T1000 (cell line): ENCODE measurements at regions not wholly inside any gene's neighbourhood (a gene's known extent, or its start where the extent isn't known, plus 50 kb on each side); places are given as distances from the start of the nearest gene placed in this dataset.

Experiments
- DNase-seq: peaks from one replicate; lab custom pipeline; 2025; ENCODE audit warnings: mixed read lengths; lab: John Stamatoyannopoulos, UW

DNA sequence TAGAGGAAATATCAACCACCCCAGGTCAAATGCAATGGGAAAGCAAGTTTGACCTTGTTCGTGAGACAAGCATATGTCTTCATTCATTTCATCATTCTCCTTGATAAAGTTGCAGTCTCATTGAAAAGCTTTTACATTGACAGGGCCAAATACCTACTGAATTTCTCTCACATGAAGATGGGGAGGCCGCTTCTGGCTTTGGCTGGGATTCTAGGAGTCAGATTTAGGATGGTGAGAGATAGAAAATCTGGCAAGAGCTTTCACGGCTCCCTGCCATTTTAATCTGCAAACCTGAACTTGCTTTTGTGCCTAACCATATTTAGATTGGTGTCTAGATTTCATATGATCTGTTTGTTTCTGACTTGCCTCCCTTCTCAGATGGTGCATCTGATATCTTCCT lies 88.0 kb downstream of the TMEM100 start:
- no peak for DNase-seq

DNA sequence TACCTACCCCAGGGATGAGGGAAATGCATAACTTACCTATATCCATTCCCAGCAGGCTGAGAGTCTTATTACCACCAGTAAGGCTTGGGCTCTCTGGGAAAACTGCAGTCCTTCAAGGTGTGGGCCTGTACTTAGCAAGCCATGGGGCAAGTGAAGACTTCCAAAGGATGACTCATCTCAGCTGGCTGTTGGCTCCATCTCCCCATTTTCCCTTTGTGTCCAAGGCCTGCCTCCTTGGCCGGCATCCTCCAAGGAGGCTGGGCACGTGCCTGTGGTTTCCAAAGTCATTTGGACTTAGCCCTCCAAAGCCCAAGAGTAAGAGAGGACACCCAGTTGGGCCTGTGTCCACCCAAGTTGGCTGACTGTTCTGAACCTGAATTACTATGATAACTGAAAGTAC lies 89.8 kb downstream of the TMEM100 start:
- DNase-seq: no peak

DNA sequence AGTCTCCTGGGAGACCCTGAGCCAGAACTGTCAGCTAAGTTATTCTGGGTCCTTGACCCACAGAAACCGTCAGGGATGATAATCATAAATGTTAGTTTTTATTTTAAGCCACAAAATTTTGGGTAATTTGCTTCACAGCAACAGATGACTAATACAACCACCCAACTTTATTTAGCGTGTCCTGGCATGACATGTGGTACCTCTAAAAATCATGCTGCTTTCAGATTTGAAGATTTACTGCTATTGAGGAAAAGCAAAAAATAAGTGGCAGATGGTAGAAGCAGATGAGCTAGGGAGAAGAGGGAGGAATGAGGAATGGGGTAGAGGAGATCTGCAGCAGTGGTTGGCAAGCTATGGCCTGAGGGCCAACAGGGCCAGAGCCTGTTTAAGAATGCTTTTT lies 90.4 kb downstream of the TMEM100 start:
- no peak for DNase-seq

DNA sequence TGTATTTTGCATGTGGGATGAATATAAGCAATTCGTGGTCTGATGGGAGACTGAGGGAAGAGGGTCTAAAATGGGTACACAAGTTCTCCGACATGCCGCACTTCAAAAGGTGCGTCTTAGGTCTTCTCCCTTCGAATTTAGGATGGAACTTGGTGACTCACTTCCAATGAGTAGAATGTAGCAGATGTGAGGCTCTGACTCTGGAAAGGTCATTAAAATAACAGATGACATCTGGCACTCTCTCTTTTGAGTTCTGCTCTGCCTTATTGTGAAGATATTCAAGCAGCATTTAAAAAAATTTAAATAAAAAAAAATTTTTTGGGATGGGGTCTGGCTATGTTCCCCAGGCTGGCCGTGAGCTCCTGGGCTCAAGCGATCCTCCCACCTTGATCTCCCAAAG lies 92.7 kb downstream of the TMEM100 start:
- DNase-seq: no peak

DNA sequence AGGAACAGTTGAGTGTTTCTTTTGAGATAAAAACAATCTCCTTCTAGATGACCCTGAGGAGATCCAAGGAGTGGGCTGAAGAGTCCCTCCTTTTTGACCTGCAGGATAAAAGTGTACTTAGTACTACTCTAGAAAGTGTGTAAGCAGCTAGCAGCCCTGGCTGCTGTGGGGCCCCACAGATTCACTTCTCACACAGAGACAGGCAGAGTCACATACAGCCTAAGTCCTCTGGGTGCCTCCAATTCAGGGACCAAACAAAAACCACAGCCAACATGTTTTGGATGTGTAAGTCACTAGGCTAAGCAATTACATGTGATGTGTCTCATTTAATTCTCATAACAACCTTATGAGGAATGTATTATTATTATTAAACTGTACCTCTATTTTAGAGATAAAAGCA lies 97.1 kb downstream of the TMEM100 start:
- DNase-seq: no peak

DNA sequence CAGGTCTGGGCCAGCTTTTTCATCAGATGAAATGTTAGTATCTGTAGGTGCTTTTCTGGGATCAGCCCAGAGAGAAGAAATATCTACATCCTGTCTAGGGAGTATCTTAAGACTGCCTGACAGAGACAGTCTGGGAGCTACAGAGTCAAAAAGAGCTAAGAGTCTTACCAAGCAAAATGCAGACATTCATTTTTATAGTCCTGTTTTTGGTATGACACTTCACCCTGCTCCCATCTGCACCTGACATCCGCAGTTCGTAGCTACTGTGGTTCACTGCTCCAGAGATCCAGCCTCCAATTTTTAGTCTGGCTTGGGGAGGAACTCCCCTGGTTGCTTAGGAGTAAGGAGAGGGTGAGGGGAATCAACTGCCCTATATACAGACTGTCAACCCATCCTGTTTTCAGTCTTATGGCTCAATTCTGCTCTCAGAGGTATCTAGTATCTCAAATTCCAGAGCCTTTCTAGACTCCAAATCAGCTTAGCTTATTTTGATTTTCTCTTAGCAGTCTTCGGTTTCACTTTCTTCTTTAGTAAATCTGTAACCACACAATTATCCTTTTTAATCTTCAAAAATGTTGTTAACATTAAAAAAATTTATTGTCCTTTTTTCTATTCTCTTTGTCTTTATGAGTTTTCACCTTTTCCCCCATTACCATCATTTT lies 97.8 kb downstream of the TMEM100 start:
- no peak for DNase-seq

DNA sequence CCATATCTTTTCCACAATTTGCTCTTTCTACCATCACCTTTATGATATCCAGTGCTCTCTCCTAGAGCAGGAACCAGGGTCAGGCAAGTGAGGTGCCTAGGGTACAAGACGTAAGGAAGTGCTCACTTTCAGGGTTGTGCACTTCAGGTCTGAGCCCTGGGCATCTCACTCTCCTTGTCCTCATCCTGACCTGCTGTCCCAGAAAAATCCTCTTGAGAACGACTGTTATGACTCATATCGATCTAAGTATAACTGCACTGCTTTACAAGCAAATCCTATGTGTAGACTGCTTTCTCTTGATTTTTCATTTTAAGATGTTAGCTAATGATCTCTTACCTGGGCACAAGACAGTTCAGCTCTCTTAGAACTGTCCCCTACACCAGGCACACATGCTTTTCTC lies 100.1 kb downstream of the TMEM100 start:
- no peak for DNase-seq

DNA sequence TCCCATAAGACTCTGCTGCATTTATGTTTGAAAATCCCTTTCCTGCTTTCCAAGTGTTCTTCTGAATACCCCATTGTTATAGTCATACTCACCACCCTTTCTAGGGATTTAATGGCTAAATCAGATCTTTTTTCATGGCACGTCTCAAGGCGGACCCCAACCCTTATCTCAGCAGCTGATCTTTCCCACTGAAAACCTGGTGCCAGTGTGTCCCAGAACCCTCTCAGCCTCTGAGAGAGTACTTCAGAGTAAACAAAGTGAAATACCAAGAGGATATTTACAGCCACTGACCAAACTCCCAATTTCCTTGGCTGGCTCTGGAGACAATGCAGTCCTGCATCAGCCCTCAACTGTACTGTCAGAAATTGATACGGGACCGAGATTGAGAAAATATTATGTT lies 101.7 kb downstream of the TMEM100 start:
- no peak for DNase-seq

DNA sequence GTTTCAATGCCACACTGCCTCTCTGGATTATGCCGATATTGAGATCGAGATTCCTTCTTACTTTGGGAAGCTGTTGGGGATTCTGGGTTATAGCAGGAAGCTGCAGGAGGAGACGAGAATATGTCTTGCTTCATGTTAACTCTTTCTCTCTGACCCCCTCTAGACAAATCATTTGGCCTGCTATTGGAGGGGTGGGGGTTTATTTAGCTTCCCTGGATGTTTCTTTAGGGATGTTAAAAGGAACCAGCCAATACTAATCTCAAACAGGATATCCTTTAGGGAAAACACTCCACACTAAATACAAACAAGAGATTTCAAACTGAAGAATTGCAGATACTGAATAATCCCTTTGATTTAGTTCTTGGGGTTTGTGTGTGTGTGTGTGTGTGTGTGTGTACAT lies 102.6 kb downstream of the TMEM100 start:
- DNase-seq: no peak

DNA sequence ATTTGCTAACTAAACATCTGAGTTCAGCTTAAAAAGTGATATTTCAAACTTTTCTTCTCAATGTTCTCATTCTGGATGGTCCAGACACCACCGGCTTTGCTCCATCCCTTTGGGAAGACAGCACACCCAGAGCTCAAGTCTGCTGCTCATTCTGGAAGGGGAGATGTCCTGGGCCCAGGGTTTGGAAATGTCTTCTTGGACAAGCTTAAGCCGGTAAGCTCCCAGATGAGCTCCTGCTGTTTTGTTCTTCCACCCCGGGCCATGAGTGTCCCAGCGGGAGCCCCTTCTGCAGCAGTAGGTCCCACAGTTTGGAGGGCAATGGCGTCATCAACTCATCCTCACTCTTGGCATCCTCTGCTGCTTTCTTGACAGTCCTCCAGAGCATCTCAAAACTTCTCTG lies 105.2 kb downstream of the TMEM100 start:
- DNase-seq: no peak

DNA sequence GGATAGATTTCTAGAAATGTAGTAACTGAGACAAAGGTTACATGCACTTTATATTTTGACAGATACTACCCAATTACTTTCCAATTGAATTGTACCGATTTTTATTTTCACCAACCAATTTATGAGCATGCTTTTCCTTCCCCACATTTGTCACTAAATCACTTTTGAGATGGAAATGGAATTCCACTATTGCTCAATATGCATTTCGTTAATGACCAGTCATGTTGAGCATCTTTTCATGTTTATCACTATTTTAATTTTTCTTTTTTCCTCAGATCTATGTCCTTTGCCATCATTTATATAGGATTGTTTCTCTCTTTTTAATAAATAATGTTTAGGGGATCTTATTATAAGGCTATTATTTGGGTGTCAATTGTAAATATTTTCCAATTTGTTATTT lies 102.8 kb upstream of the SMIM36 start:
- no peak for DNase-seq

DNA sequence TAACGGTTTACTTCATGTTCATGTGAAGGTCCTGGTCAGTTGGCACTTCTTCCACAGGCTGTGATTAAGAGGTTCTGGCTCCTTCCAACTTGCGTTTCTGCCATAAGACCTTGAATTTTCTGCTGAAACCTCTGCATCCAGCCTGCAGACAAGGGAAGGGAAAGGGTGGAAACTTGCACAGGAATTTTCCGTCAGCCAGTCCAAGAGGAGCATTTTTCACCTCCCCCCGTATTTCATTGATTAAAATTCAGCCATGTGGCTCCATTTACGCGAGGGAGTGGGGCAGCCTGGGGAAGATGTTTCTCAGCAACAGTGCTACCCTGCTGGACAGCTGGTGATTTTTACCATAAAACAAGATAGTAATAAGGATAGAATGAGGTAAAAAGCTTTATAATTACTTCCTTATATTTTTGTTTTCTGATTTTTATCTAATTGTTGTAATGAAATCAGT lies 101.5 kb upstream of the SMIM36 start:
- DNase-seq: no peak

DNA sequence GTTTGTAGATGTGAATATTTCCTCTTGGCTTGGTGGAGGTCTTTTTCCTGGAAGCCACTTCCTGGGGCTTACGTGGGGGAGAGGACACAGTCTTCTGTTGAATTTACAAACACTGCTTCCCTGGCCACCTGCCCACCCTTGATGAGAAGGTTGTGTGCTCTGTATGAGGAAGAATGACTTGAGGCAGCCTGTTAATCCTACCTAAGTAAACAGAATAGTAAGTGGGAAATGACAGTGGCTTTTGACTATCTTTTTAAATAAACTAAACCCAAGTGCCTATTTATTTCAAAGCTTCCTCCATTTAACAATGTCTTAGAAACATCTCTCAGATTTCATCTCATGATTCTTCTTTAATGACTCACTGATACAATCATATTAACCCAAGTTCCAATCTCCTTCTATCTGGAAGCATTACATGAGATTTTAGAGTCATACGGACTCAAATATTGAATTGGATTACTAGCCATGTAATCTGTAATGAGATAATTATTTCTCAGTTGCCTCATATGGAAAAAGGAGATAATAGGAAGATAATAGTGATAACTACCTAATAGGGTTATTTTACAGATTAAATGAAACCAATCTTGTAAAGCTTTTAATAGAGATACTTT lies 96.6 kb upstream of the SMIM36 start:
- DNase-seq: peak; percentile 37

DNA sequence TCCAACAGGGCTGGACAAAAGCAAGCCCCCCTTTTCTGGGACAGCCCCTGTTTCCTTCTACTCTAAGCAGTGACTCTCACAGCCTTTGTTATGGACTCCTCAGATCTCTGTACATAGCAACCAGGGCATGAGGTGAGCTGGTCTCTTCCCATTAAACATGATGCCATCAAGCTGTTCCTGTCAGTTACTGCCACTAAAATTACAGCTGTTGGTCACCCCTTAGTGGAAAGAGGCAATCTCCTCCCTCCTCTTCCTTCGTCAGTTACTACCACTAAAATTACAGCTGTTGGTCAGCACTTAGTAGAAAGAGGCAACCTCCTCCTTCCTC lies 95.2 kb upstream of the SMIM36 start:
- no peak for DNase-seq

DNA sequence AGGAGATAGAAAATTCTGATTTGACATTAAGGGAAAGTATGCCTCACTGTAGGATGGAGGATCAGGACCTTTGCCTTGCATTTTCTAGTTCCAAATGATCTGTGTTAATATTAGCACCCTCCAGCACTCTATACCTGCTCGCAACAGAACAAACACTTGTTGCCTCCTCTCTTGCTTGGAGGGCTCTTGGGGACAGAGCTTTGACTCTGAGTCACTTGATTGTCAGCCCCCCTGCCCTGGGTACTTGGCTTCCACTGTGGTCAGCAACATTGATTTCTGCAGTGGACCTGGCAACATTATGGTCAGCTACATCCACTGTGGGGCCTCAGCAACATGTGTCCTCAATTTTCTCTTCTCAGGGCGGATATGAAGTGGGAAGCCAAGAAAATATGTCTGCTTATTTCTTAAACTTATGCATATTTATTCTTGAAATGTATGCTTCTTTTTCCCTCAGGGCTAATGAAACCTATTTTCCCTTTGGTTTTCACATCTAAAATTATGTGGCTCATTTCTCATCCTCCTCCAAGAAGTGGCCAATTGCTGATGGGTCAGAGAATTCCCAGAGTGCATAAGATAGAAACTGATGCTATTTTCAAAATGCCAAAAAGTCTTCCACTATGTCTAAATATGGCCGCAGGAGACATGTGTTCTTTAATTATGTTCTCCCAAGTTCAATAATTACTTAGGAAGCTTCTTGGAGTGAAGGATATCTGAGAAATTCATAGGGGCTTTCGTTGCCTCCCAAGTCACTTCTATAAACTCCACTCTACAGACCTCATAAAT lies 94.6 kb upstream of the SMIM36 start:
- DNase-seq: no peak

DNA sequence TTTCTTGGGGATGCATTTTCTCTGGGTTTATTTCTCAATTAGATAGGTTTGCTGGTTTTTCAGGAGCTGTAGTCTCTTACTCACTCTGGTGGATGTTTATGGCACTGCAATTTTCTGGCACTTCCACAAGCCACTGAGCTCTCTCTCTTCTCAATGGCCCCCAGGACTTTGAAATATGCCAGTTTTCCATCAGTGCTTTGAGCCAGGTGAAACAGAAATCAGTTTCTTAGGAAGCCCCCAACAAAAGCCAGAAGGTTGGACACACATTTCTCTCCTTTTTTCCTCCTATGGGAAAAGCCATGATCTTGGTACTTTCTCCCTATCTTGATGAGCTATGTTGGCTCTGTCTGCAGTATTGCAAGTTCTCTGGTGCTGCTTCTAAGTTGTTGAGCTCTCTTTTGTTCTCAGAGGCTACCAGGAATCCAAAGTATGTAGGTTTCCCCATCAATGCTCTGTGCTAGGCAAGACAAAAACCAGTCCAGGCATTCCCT lies 90.7 kb upstream of the SMIM36 start:
- DNase-seq: peak; percentile 3

DNA sequence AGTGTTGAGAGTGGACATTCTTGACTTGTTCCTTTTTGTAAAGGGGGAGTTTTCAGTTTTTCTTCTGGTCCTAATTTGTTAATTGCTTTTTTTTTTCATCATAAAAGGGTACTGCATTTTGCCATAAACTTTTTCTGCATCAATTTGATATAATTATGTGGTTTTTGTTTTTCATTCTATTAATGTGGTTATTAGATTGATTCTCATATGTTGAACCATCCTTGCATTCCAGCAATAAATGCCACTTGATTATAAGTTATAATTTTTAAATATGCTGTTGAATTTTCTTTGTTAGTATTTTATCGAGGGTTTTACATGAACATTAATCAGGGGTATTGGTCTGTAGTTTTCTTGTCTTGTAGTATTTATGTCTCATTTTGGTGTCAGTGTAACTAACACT lies 87.2 kb upstream of the SMIM36 start:
- DNase-seq: no peak

DNA sequence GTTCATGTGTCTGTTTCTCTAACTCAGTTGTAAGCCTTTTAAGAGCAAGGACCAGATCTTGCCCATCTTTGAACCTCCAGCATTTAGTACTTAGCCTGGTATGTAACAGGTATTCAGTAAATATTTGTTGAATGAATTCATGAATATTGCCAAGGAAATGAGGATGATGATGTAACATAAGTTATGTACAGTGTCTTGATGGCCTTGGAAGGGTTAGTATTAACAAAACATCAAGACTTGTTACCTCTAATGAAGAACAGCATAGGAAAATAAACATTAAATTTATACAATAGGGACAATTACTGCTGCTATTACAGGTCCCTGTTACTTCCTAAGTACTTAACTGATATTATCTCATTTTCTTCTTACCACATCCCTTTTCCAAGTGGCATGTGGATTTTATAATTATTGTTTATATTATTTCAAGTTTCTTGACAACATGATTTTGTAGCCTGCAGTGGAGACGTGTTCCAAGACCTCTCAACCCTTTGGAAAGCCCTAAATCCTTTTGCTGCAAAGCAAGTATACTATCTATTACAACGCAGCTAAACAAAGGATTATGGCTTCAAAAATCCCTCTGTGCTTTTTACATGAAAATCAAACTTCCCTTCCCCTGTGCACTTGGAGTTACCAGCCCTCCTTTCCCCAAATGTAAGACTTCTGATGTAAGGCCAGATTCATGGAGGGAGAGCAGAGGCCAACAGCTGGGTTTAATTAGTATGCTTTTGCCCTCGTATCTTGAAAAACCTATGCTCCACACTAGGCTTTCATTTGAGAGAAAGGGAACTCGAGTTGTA lies 77.4 kb upstream of the SMIM36 start:
- no peak for DNase-seq

DNA sequence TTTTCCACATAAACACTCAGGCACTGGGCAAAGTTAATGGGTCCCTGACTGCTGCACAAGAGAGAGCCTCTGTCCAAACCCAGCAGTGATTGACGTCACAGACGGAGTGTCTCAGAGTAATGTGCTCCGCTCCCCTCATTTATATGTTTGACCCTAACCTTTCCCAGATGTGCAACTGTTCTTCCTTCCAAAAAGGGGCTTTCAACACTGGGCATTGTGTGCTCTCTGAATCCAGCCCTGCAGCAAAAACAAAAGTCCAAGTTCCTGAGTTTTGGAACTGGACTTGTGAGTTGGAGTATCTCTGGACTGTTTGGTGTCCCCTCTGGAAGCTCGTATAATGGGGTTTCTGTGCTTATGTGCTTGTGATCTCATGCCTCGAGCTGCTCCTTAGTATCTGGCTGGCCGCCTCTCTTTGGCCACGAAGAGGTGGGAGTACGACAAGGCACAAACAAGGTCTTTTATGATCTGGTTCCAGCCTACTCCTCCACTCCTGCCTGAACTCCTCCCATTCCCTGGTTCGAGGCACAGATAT lies 76.4 kb upstream of the SMIM36 start:
- DNase-seq: no peak

DNA sequence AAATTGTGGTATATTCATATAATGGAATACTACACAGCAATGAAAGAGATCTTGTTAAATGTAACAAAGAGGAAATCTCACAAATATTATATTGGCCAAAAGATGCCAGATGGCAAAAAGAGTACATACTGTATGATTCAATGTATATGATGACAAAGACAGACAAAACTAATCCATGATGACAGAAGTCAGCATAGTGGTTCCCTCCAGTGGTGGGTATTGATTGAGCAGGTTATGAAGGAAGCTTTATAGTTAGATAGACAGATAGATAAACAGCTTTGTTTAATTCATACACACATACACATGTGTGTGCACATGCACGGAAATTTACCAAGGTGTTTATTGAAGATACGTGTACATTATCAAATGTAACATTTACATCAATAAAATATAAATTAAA lies 74.4 kb upstream of the SMIM36 start:
- no peak for DNase-seq

DNA sequence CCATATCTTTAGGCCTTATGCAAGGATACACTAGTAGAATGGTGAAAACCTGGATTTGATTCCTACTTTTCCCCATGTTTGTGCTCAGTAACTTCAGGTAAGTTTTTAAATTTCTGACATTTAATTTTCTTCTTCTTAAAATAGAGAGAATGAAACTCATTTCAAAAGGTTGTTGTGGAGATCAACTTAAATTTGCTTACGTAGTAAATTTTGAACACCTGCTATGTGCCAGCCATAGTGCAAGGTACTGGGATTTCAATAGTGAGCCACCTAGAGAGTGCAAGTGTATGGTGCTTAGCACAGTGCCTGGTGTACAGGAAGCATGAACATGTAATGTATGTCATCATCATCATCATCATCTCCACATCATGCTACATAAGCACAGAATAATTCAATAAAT lies 73.6 kb upstream of the SMIM36 start:
- no peak for DNase-seq

DNA sequence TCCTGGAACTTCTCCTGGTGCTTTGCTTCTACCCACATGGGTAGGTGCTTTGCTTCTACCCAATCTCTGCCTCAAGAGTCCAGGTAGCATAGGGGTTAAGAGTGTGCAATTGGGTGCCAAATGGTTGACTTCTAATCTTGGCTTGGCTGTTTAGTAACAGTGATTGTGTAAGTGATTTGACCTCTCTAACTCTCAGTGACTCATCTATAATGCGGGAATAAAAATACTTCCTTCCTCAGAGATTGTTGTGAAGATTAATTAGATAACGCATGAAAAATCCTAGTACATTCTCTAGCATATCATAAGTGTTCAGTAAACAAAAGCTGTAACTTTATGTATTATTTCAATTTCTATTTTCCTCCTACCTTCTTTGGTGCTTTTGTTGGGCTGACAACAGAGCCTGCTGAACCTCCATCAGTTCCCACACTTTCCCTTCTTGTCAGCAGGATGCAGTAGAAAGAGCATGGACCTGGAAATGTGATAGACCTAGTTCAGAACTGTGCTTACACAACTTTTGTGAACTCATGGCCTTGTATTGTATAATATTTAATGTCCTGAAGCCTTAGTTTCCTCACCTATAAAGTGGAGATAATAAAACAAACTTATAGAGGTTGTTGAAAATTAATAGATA lies 72.9 kb upstream of the SMIM36 start:
- no peak for DNase-seq
